Naive thymus-derived CD4-positive, alpha-beta T cell (primary cell): ENCODE measurements at regions not wholly inside any gene's neighbourhood (a gene's known extent, or its start where the extent isn't known, plus 50 kb on each side); places are given as distances from the start of the nearest gene placed in this dataset.

Experiments used
- ATAC-seq: fragments of 150-1000 bp; cut with Tn5 transposase; 2 replicates; pipeline ENCODE4 v1.10.0; 2021; ENCODE audit warnings: mild to moderate bottlenecking, moderate library complexity
- CTCF ChIA-PET: fragments of 350-600 bp; sonication (Branson Sonifier 250); formaldehyde crosslinking; loops from one replicate; lab custom pipeline; 2021; ENCODE audit warnings: antibody characterized with exemption; lab: Charles Lee
- POLR2A ChIA-PET: fragments of 350-600 bp; sonication (Branson Sonifier 250); formaldehyde crosslinking; loops from one replicate; lab custom pipeline; 2021; ENCODE audit warnings: antibody characterized with exemption, inconsistent platforms; lab: Charles Lee
- DNase-seq, 9 donors: peaks; one replicate each; pipeline versions ENCODE4 v3.0.0 to v3.0.0-alpha.2; 2020 to 2022; ENCODE audit warnings: mixed read lengths in 1 of 9
- H3K27ac ChIP-seq: one replicate; pipeline ENCODE4 v1.7.0; 2013; ENCODE audit warnings: mild to moderate bottlenecking, low read depth, low read length, moderate library complexity
- H3K27me3 ChIP-seq, 2 donors: one replicate each; pipeline ENCODE4 v1.7.0; 2013; ENCODE audit warnings: low read length in 2 of 2, mild to moderate bottlenecking in 2 of 2, moderate library complexity in 2 of 2; ENCODE audit not compliant: control insufficient read depth in 2 of 2, insufficient read depth in 2 of 2
- H3K36me3 ChIP-seq, 3 experiments: 1 replicate in 2 of 3; 2 replicates in 1 of 3; pipeline ENCODE4 v1.7.0; 2013; ENCODE audit warnings: low read length in 3 of 3, mild to moderate bottlenecking in 3 of 3, moderate library complexity in 1 of 3; ENCODE audit not compliant: insufficient read depth in 3 of 3, control insufficient read depth in 2 of 3
- H3K4me1 ChIP-seq, 2 donors: one replicate each; pipeline ENCODE4 v1.7.0; 2013; ENCODE audit warnings: low read length in 2 of 2, mild to moderate bottlenecking in 2 of 2, moderate library complexity in 1 of 2; ENCODE audit not compliant: control insufficient read depth in 2 of 2, insufficient read depth in 2 of 2
- H3K4me3 ChIP-seq: 2 replicates; pipeline ENCODE4 v1.7.0; 2013; ENCODE audit warnings: mild to moderate bottlenecking, low read length
- H3K9me3 ChIP-seq, 3 experiments: 1 replicate in 2 of 3; 2 replicates in 1 of 3; pipeline ENCODE4 v1.7.0; 2013; ENCODE audit warnings: low read length in 3 of 3; ENCODE audit not compliant: control insufficient read depth in 2 of 3
- H3K27ac Mint-ChIP-seq, 9 donors: one replicate each; pipeline ENCODE4 v1.8.0; 2020 to 2022; ENCODE audit warnings: mixed read lengths in 9 of 9, mild to moderate bottlenecking in 8 of 9, moderate library complexity in 5 of 9, inconsistent platforms in 2 of 9
- H3K27me3 Mint-ChIP-seq, 5 donors: one replicate each; pipeline ENCODE4 v1.8.0; 2021 to 2022; ENCODE audit warnings: mixed read lengths in 5 of 5, mild to moderate bottlenecking in 1 of 5
- H3K36me3 Mint-ChIP-seq, 5 donors: one replicate each; pipeline ENCODE4 v1.8.0; 2020 to 2022; ENCODE audit warnings: mixed read lengths in 5 of 5, mild to moderate bottlenecking in 3 of 5, inconsistent platforms in 1 of 5
- H3K4me1 Mint-ChIP-seq, 7 donors: one replicate each; pipeline ENCODE4 v1.8.0; 2020 to 2022; ENCODE audit warnings: mixed read lengths in 7 of 7, mild to moderate bottlenecking in 3 of 7, inconsistent platforms in 1 of 7
- H3K4me3 Mint-ChIP-seq, 10 donors: one replicate each; pipeline ENCODE4 v1.8.0; 2020 to 2022; ENCODE audit warnings: mild to moderate bottlenecking in 10 of 10, mixed read lengths in 10 of 10, moderate library complexity in 6 of 10, inconsistent platforms in 2 of 10
- H3K9me3 Mint-ChIP-seq, 11 donors: one replicate each; pipeline ENCODE4 v1.8.0; 2020 to 2022; ENCODE audit warnings: mixed read lengths in 11 of 11, mild to moderate bottlenecking in 4 of 11, inconsistent platforms in 1 of 11, moderate library complexity in 1 of 11
- intact Hi-C, 2 donors: fragments of 100-400 bp; cut with micrococcal nuclease; formaldehyde crosslinking; loops; one replicate each; pipeline ENCODE4 v1.15.1; 2023

DNA sequence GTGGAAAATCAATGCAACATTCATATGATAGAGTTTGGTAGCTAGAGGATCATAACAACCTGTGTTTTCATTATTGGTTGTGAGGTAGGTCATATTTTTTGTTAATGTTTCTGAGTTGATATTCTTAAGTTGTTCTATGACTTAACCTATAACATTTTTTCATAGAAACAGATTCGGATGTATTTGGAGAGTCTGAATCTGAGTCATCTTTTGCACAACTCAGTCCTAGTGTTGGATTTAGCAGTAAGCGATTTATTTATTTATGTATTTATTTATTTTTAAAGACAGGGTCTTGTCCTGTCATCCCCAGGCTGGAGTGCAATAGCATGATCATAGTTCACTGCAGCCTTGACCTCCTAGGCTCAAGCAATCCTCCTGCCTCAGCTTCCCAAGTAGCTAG lies 292.8 kb upstream of the ZNF717 start:
- no peak overlapping the region for H3K27ac Mint-ChIP-seq
- intact Hi-C loops: no loop called here

DNA sequence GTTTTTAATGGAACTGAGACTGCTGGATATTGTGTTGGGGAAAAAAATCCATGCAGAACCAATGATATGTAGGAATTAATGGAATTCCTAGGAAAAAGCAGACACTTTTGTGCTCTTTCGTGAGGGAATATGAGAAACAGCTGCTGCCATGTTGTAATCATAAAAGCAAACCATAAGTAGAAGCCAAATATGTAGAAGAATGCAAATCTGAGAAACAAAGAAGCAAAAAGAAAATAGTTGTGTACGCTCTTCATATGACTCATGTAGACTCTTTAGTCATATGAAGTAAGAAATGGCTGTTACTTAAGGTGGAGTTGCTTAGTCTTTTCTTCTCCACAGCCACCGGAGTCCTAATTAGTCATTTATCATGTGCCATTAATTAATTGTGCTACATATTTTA lies 298.6 kb upstream of the ZNF717 start:
- CTCF ChIA-PET: no interaction called here
- no peak for DNase-seq

More for the DNA sequence above, 292.8 kb upstream of the ZNF717 start:
- CTCF ChIA-PET: no interaction called here
- ATAC-seq (no peak), DNase-seq (no peak)
- H3K36me3 Mint-ChIP-seq: no peaks in the 10 kb centered on the region
- peaks cover 0 to 14% (median 6%) of the 10 kb centered on the region in 11 donors for H3K9me3 Mint-ChIP-seq
- H3K4me3 Mint-ChIP-seq: no peak overlapping the region
- Histone ChIP-seq H3K36me3 (no peaks in the 10 kb centered on the region), H3K9me3 (no peaks in the 10 kb centered on the region), H3K4me1 (no peaks in the 10 kb centered on the region), H3K27ac (no peak overlapping the region), H3K27me3 (no peaks in the 10 kb centered on the region), H3K4me3 (no peak overlapping the region)
- no peaks in the 10 kb centered on the region for H3K4me1 Mint-ChIP-seq
- peaks cover 0 to 5% (median 0%) of the 10 kb centered on the region in 5 donors for H3K27me3 Mint-ChIP-seq
- POLR2A ChIA-PET: no interaction called here

GRCh38 chr3:76096036-76096435 lies 310.7 kb upstream of the ZNF717 start:
- no peaks in the 10 kb centered on the region for H3K36me3 ChIP-seq
- no peak overlapping the region for H3K27ac ChIP-seq
- no peaks in the 10 kb centered on the region for H3K4me1 ChIP-seq
- no peak overlapping the region for H3K4me3 ChIP-seq
- ATAC-seq: no peak
- Mint-ChIP-seq H3K4me3 (no peak overlapping the region), H3K9me3 (peaks cover 0 to 20% (median 4%) of the 10 kb centered on the region in 11 donors), H3K27ac (no peak overlapping the region), H3K4me1 (no peaks in the 10 kb centered on the region), H3K36me3 (no peaks in the 10 kb centered on the region), H3K27me3 (no peaks in the 10 kb centered on the region)
- H3K9me3 ChIP-seq: no peaks in the 10 kb centered on the region
- POLR2A ChIA-PET: no interaction called here
- intact Hi-C loops: no loop called here
- H3K27me3 ChIP-seq: no peaks in the 10 kb centered on the region
- CTCF ChIA-PET: no interaction called here
- no peak for DNase-seq

More for the DNA sequence above, 298.6 kb upstream of the ZNF717 start:
- H3K4me1 ChIP-seq: no peaks in the 10 kb centered on the region
- H3K4me3 ChIP-seq: no peak overlapping the region
- Mint-ChIP-seq H3K27me3 (peaks cover 0 to 5% (median 0%) of the 10 kb centered on the region in 5 donors), H3K4me1 (no peaks in the 10 kb centered on the region), H3K4me3 (no peak overlapping the region), H3K36me3 (no peaks in the 10 kb centered on the region), H3K27ac (no peak overlapping the region), H3K9me3 (peaks cover 1 to 33% (median 10%) of the 10 kb centered on the region in 11 donors)
- no peak overlapping the region for H3K27ac ChIP-seq
- no peaks in the 10 kb centered on the region for H3K9me3 ChIP-seq
- ATAC-seq: no peak
- H3K27me3 ChIP-seq: no peaks in the 10 kb centered on the region
- POLR2A ChIA-PET: no interaction called here
- intact Hi-C loops: no loop called here
- H3K36me3 ChIP-seq: no peaks in the 10 kb centered on the region

DNA sequence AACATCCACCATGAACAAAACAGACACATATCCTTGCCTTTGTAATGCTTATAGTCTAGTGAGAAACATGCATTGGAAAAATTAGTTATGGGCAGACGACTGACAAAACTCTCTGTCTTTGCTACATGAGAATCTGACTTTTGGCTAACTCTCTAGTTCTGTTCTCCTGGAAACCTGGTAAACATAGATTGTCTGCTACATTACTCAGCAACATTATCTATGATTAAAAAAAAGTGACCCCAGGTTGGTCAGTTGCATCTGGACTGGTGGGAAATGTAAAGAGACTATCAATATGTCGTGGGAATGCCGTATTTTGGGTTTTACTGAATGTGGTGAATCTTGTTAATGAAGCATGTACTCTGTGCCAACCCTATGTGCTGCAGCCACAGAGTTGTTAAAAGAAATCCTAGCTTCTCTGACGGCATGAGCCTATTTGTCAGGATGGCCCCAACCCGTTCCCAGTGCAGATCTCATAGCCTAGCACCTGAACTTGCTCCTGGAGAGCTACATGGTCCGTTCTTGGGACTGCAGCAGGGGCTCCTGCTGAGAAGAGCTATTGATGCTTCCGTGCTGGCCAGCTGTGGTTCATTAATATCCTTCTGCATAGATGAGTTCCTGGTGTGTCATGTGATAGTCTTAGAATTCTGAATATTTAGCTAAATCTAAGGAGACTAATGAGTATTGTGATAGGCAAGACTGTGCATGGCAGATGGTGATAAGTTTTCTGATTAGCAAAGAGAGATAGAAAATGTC lies 311.7 kb upstream of the ZNF717 start:
- no peaks in the 10 kb centered on the region for H3K9me3 ChIP-seq
- peaks cover 0 to 24% (median 4%) of the 10 kb centered on the region in 11 donors for H3K9me3 Mint-ChIP-seq
- no peak overlapping the region for H3K27ac Mint-ChIP-seq
- no peaks in the 10 kb centered on the region for H3K27me3 ChIP-seq
- ATAC-seq: no peak
- H3K36me3 ChIP-seq: no peaks in the 10 kb centered on the region
- intact Hi-C loops: no loop called here
- H3K4me3 ChIP-seq: no peak overlapping the region
- H3K4me1 ChIP-seq: no peaks in the 10 kb centered on the region
- no peak overlapping the region for H3K27ac ChIP-seq
- CTCF ChIA-PET: no interaction called here
- no peak for DNase-seq
- no peaks in the 10 kb centered on the region for H3K4me1 Mint-ChIP-seq
- no peaks in the 10 kb centered on the region for H3K27me3 Mint-ChIP-seq
- H3K36me3 Mint-ChIP-seq: no peaks in the 10 kb centered on the region
- POLR2A ChIA-PET: no interaction called here
- no peak overlapping the region for H3K4me3 Mint-ChIP-seq

- Mint-ChIP-seq H3K9me3 (peaks cover 2 to 28% (median 4%) of the 10 kb centered on the region in 11 donors), H3K27me3 (no peaks in the 10 kb centered on the region), H3K36me3 (no peaks in the 10 kb centered on the region), H3K27ac (no peak overlapping the region), H3K4me1 (no peaks in the 10 kb centered on the region), H3K4me3 (no peak overlapping the region)
- Histone ChIP-seq H3K9me3 (no peaks in the 10 kb centered on the region), H3K36me3 (no peaks in the 10 kb centered on the region), H3K27me3 (no peaks in the 10 kb centered on the region), H3K4me1 (no peaks in the 10 kb centered on the region), H3K27ac (no peak overlapping the region), H3K4me3 (no peak overlapping the region)
- intact Hi-C loops: no loop called here
- CTCF ChIA-PET: no interaction called here
- DNase-seq: no peak
- POLR2A ChIA-PET: no interaction called here
- no peak for ATAC-seq
Measured at GRCh38 chr3:76097589-76097969, 312.2 kb upstream of the ZNF717 start.

DNA sequence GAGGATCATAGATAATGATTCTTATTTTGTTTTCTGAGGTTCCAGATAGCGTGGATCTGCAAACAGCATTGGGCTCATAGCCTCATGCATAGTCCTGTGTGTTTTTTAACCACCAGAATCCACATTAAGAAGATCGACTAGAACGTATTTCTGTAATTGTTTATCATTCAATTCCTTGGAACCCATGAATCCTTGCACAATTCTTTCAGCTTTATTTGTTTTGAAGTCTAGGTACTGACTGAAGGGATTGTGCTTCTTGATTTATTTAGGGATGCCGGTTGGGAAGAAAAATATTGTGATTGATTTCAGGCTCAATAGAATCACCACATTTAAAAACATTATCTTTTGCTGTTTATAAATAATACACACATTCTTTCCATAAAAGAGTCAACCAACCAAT lies 314.6 kb upstream of the ZNF717 start:
- H3K4me3 Mint-ChIP-seq: no peak overlapping the region
- ATAC-seq: no peak

DNA sequence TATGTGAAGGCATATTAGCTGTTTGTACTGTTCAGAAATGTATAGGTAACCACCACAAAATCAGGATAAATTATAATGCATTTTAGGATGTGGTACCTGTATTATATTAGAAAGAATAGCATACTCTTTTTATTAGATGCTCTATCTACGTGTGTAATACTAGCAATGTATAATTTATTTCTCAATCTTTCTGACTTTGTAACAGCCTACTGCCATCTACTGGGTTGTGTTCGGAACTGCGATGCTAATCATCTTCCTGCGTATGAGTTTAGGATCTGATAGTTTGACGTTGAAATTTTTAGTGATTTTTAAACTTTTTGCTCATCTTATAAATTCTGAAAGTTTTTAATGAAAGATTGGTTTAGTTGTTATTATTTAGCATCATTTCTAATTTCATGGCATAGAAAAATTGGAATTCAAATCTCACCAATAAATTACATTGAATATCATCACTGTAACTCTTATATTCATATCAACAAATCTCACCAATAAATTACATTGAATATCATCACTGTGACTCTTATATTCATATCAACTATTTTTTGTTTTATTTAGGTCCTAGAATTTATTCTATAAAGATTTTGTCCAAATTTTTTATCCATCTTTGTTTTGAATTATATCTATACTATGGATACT lies 322.7 kb upstream of the ZNF717 start:
- no peak overlapping the region for H3K27ac ChIP-seq
- DNase-seq: no peak
- no peak overlapping the region for H3K4me3 Mint-ChIP-seq
- H3K27me3 Mint-ChIP-seq: no peaks in the 10 kb centered on the region
- H3K36me3 ChIP-seq: no peaks in the 10 kb centered on the region
- H3K27ac Mint-ChIP-seq: no peak overlapping the region
- ChIA-PET CTCF (no interaction called here), POLR2A (no interaction called here)
- H3K4me1 Mint-ChIP-seq: no peaks in the 10 kb centered on the region
- peaks cover 0 to 7% (median 3%) of the 10 kb centered on the region in 11 donors for H3K9me3 Mint-ChIP-seq
- no peak overlapping the region for H3K4me3 ChIP-seq
- no peaks in the 10 kb centered on the region for H3K4me1 ChIP-seq
- no peaks in the 10 kb centered on the region for H3K9me3 ChIP-seq
- no peak for ATAC-seq
- H3K27me3 ChIP-seq: no peaks in the 10 kb centered on the region
- no peaks in the 10 kb centered on the region for H3K36me3 Mint-ChIP-seq
- intact Hi-C loops: no loop called here

More for the DNA sequence above, 314.6 kb upstream of the ZNF717 start:
- ChIA-PET POLR2A (no interaction called here), CTCF (no interaction called here)
- no peaks in the 10 kb centered on the region for H3K9me3 ChIP-seq
- no peaks in the 10 kb centered on the region for H3K4me1 Mint-ChIP-seq
- no peaks in the 10 kb centered on the region for H3K36me3 Mint-ChIP-seq
- no peak overlapping the region for H3K27ac ChIP-seq
- no peaks in the 10 kb centered on the region for H3K27me3 Mint-ChIP-seq
- no peak overlapping the region for H3K27ac Mint-ChIP-seq
- peaks cover 0 to 33% (median 5%) of the 10 kb centered on the region in 11 donors for H3K9me3 Mint-ChIP-seq
- H3K4me1 ChIP-seq: no peaks in the 10 kb centered on the region
- H3K27me3 ChIP-seq: no peaks in the 10 kb centered on the region
- intact Hi-C loops: no loop called here
- H3K36me3 ChIP-seq: no peaks in the 10 kb centered on the region
- H3K4me3 ChIP-seq: no peak overlapping the region
- DNase-seq: no peak
